ENCODE measurements at regions not wholly inside any gene's neighbourhood (a gene's known extent, or its start where the extent isn't known, plus 50 kb on each side); places are given as distances from the start of the nearest gene placed in this dataset.

DNA sequence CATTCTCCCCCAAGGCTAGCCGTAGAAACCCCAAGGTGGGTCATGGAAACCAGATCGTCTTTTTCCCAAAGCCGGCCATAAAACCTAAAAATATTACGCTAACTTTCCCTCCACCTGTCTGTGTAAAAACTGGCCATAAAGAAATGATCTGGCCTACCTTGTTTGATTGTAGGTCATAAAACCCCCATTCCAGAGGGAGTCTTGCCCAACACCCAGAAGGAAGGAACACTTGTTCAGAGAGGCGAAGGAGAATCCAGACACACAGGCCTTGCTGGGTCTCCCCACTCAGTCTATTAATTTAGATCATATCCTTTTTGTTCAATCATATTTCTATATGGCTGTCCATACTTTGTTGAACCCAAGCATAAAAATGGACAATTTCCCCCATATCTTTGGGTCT, 344.7 kb downstream of the HRH4 start:
- TF ChIP-seq, protein P1, sequence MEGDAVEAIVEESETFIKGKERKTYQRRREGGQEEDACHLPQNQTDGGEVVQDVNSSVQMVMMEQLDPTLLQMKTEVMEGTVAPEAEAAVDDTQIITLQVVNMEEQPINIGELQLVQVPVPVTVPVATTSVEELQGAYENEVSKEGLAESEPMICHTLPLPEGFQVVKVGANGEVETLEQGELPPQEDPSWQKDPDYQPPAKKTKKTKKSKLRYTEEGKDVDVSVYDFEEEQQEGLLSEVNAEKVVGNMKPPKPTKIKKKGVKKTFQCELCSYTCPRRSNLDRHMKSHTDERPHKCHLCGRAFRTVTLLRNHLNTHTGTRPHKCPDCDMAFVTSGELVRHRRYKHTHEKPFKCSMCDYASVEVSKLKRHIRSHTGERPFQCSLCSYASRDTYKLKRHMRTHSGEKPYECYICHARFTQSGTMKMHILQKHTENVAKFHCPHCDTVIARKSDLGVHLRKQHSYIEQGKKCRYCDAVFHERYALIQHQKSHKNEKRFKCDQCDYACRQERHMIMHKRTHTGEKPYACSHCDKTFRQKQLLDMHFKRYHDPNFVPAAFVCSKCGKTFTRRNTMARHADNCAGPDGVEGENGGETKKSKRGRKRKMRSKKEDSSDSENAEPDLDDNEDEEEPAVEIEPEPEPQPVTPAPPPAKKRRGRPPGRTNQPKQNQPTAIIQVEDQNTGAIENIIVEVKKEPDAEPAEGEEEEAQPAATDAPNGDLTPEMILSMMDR (IDR thresholded peaks at IDR 0.05): no peak
- no peak for TF ChIP-seq POLR2A (IDR thresholded peaks at IDR 0.05)

Measured in uterus (tissue), 2 donors.